HG02885 (cell line): ENCODE measurements at regions not wholly inside any gene's neighbourhood (a gene's known extent, or its start where the extent isn't known, plus 50 kb on each side); places are given as distances from the start of the nearest gene placed in this dataset.
"Not testable (repeated sequence)": the region's sequence is repeated elsewhere in the genome, so short reads cannot be mapped to it uniquely, and the experiment has no call there.

Experiments
- ATAC-seq: cut with Tn5 transposase; IDR thresholded peaks from one replicate; pipeline ENCODE4 v1.9.1; 2021; ENCODE audit warnings: mild to moderate bottlenecking; ENCODE audit not compliant: unreplicated experiment, poor library complexity

GRCh38 chr18:60209042-60209441, 163.5 kb downstream of the MC4R start:
- no peak for ATAC-seq

DNA sequence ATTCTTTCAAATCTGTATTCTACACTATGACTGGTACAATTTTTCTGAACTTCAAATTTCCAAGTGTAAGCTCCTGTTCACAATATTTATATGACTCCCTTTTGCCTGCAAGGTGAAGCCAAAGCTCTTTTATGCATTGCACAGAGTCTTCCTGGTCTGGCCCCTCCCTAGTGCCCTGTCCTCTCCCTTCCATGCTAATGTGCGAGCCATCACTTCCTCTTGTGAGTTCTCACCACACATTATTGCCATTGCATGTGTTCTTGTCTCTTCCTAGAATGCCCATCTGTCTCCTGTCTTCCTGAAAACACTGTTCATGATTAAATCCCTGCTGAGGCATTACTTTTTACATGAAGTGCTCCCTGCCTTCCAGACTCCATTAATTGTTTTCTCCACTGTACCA, 169.9 kb downstream of the MC4R start:
- no peak for ATAC-seq

DNA sequence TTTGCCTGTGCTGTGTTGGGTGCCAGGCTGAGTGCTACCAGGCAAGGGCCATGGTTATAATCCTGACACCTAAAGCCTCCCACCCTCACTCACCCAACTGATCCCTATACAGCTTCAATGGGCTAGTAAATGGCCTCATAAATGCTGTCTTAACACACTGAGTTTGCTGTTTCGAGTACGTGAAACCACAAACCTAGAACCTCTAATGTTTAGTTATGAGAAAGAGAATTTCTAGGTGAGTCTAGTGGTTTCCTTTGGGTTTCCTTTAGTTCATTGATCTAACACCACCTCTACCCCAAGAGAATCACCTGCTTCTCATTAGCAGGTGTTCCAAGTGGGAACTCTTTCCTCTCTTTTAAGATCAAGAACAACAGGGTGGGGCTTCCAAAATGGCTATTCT, 172.0 kb downstream of the MC4R start:
- ATAC-seq, result no peak

DNA sequence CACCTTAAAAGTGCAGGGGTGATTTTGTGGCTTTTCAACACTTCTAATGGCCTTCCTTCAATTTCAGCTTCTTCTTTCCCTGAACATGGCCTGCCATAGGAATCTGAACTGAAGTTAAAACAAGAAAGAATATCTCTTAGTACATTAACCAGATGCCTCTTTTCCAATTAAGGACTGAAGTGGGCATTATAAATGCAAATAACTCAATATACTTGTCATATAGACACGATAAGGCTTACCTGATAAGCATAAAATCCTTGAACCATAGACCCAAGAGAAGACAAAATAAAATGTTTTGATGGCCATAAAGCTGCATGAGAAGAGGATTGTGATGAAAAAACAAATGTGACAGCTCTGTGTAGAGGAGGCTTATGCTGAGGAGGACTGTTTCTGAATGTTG, 173.1 kb downstream of the MC4R start:
- ATAC-seq, result no peak

DNA sequence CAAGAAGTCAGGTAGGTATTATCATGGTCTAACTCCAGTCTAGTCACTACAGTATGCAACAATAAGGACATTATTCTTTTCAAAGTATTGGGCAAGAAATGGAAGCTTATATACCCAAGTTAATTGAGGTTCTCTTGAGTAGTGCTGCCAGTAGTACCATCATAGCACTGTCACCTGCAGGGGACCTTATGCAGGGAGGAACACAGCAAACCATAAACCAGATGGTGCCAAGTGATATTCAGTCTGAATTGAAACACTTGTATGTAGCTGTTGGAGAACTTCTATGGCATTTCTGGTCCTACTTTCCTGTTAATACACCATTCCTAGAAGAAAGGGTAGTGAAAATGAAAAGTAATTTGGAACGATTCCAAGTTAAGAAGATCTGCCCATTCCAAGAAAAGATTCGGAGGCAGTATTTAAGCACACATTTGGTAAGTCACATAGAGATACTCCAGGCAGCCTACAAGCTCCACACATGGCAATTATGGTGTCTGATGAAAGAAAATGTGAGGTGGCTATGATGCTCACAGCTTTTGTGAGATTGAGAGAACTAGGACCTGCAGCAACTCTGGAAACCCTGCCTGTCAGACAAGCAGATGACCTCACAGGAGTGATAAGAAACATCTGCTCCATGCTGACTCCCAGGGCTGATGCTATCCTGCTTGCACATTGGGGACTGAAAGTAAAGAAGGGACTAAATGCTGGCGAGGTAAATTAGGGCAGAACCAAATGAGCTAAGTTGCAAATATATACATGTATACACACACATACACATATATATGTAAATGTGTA, 174.7 kb downstream of the MC4R start:
- no peak for ATAC-seq

GRCh38 chr18:60196836-60197606, 175.6 kb downstream of the MC4R start:
- ATAC-seq, result no peak

DNA sequence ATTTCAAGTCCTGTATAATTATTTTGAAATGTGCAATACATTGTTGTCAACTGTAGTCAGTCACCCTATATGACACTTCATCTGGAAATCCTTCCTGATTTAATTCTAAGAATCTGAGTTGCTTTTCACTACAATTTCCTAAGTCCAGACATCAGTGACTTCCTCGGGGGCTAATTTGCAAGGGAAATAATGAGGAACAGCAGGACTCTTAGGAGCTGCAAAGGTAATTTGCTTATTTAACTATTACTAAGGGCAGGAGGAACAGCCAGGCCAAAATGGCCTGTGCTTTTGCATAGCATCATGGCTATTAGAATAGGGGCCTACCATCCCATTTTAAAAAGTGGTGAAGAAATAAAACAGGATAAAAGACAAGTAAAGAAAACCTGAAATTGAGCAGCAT, 178.8 kb downstream of the MC4R start:
- no peak for ATAC-seq

- ATAC-seq, result no peak
These were observed 180.6 kb downstream of the MC4R start for GRCh38 chr18:60191926-60192325.

DNA sequence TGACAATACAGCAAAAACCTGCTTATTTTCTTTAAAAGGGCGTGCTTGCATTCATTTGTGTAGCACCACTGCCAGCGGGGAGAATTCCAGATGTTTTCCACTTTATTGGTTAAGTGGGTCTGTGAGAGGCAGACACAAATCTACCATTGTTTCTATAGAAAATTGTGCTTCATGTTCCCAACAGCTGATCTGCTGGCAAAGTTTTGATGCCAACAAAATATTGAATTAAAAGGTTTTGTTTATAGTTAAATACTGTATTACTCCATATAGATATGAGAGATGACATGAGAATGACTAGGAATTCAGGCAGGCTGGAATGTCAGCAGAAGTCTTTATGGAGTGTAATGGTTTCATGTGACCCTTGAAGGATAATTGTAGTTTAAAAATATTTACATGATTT, 182.7 kb downstream of the MC4R start:
- no peak for ATAC-seq

DNA sequence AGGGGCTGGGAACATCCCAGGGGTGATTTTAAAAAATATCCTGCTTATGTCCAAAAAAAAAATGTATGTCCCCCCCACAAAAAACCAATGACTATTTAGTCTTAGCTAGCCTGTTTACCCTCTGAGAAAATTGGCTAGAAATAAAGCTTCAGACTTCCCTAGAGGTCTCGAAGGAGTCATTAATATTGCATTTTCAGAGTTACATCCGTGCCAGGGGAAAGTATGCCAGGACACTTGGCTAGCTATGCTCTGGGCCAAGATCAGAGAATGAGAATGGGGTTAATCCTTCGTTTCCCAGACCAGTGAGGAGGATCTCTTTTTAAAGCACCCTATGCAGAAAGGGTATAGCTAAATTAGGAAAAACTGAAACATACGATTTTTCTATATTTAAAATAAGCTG, 183.6 kb downstream of the MC4R start:
- no peak for ATAC-seq

DNA sequence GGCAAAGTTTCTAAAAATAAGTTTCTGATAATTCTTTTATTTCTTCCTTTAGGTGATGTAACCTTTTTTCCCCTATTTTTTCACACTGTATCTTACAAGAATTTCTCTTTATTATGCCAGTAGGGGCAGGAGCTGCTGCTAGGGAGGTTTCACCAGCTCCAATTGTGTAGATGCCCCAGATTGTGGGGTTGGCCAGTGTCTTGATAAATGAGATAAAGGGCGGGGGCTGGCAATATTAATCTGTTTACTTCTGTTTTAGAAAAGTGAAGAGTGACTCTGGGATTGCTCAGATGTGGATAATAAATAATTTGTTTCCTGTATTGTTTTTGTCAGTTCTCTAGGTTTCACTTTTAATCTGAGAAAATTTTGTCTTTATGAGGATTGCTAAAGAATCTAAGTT, 190.4 kb downstream of the MC4R start:
- no peak for ATAC-seq

DNA sequence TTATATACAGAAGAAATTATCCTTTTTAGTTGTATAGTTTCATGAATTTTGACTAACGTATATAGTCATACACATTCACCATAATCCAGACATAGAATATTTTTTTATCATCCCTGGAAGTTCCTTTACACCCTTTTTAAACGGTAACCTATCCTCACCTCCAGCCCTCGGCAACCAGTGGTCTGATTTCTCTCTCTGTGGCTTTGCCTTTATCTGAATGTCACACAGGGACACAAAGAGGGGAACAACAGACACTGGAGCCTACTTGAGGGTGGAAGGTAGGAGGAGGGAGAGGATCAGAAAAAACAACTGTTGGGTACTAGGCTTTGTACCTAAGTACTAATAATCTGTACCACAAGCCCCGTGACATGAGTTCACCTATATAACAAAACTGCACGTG, 191.9 kb downstream of the MC4R start:
- no peak for ATAC-seq

DNA sequence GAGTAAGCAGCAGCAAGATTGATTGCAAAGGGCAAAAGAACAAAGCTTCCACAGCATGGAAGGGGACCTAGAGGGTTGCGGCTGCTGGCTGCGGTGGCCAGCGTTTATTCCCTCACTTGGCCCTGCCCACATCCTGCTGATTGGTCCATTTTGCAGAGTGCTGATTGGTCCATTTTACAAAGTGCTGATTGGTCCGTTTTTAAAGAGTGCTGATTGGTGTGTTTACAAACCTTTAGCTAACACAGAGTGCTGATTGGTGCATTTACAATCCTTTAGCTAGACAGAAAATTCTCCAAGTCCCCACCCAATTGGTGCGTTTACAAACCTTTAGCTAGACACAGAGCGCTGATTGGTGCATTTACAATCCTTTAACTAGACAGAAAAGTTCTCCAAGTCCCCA, 194.4 kb downstream of the MC4R start:
- ATAC-seq, result not testable (repeated sequence)

- ATAC-seq, result no peak
These were observed 196.3 kb downstream of the MC4R start for GRCh38 chr18:60176259-60176658.

- ATAC-seq, result no peak
These were observed 197.7 kb downstream of the MC4R start for GRCh38 chr18:60174832-60175231.

- ATAC-seq, result no peak
These were observed 200.5 kb downstream of the MC4R start for GRCh38 chr18:60172030-60172429.

DNA sequence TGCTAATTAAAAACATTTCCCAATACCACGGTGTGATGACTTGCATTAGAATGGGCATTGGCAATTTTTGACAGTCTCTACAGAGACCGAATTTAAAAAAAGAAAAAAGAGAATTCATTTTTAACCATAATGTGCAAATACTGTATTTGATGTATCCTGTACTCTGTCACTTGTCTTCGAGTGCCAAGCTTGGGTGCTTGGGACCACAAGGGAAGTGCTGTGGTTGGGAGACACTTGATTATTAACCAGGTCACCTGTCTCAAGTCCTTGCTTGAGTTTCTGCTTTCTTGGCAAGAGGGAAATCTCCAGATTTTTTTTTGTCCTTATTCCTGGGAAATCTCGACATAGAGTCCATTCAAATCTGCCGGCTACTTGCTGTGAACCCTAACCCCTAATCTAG, 209.0 kb downstream of the MC4R start:
- no peak for ATAC-seq

DNA sequence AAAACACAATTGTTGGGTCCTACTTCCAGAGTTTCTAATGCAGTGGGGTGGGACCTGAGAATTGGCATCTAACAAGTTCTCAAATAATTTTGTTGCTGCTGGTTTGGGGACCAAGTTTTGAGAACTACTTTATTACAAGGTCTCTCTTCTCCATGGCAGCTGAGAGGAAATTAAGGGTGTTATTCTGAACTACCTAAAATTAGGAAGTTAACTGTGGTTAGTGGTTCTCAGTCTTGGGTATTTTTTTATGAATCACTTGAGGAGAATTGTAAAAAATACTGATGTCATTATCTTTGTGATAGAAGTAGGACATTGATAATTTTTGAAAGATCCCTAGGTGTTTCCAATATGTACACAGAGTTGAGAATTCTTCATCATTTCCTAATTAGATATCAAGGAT, 210.2 kb downstream of the MC4R start:
- ATAC-seq, result no peak

DNA sequence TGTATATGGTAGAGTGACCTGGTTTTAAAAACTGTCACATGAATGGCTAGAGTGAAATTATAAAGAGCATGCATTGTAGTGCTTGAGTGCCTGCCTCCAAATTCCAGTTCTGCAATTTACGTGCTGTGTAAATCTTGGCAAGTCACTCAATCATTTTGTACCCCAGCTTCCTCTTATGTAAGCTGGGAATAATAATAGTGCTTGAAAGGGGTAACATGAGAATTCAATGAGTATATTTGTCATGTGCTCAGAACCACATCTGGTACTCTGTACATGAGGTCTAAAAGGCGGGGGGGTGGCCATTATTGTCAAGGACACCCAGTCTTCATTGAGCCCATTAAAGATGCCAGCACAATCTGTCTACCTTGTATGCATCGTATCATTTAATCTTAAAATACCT, 214.8 kb downstream of the MC4R start:
- ATAC-seq, result no peak

GRCh38 chr18:60153376-60153775, 219.2 kb downstream of the MC4R start:
- ATAC-seq, result no peak

DNA sequence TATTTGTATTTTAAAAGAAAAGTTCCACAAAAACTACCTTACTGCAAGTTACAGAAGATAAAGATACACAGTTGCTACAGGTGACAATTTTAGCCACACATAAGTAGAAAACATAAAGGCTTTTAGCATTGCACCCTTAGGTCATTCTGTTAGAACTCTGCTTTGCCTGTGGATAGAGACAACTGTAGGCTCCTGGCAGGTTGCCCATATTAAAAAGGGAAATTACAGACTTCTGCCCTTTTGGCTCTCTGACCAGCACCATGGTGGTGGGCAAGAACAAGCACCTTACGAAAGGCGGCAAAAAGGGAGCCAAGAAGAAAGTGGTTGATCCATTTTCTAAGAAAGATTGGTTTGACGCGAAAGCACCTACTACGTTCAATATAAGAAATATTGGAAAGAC, 223.3 kb downstream of the MC4R start:
- ATAC-seq, result no peak

GRCh38 chr18:60147323-60147722, 225.3 kb downstream of the MC4R start:
- no peak for ATAC-seq
